GM19043 (cell line): ENCODE measurements at regions not wholly inside any gene's neighbourhood (a gene's known extent, or its start where the extent isn't known, plus 50 kb on each side); places are given as distances from the start of the nearest gene placed in this dataset.

Experiments
- ATAC-seq: cut with Tn5 transposase; IDR thresholded peaks from one replicate; pipeline ENCODE4 v1.9.1; 2021; ENCODE audit warnings: low read depth; ENCODE audit not compliant: unreplicated experiment

DNA sequence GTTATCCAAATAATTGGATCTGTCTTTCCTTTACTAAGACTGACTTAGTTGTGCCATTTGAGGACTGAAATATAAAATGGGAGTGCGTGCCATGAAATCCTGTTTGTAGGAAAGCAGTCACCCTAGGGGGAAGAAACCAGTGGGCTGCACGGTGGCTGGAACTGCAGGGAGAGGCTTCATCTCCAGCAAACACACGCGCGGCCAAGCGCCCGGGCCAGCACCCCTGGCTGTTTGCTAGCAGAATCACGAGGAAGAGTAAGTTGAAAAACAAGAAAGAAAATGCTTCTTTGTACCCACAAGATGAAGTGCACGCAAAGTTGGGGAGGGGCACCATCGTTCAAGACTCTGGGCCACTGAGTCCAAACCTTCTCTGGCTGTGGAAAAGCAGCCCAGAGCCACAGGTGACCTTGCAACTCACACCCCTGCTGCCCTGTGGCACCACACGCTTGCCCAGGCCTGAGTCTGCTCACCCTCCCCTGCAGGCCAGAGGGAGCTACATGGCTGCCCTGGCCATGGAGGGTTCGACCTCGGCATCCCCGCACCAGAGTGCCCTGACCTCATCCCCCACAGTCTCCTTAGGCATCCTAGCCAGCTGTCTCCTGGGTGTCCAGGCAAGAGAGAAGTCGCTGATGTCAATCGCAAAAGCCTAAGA is 55.2 kb downstream of the IRX2 start:
- ATAC-seq: no peak

GRCh38 chr5:2695200-2695891 is 56.1 kb downstream of the IRX2 start:
- ATAC-seq: no peak

DNA sequence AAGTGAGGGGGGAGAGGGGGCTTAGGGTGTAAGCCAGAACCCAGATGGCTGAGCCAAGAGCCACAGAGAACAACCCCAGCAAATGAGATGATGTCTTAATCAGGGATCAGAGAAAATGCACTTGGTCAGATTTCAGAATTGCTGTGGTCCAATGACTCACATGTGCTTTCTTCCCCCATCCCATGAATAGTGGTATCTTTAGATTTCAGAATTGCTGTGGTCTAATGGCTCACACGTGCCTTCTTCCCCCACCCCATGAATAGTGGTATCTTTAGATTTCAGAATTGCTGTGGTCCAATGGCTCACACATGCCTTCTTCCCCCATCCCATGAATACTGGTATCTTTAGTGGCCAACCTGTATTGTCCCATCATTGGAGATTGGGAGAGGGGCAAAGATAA is 59.9 kb downstream of the IRX2 start:
- no peak for ATAC-seq

- no peak for ATAC-seq
Measured at GRCh38 chr5:2690293-2690692, 61.2 kb downstream of the IRX2 start.

GRCh38 chr5:2688586-2688985 is 62.9 kb downstream of the IRX2 start:
- ATAC-seq: no peak

GRCh38 chr5:2687746-2688145 is 63.7 kb downstream of the IRX2 start:
- ATAC-seq: no peak

- no peak for ATAC-seq
Measured at GRCh38 chr5:2686321-2687124, 65.0 kb downstream of the IRX2 start.

- ATAC-seq: no peak
Measured at GRCh38 chr5:2685651-2686272, 65.7 kb downstream of the IRX2 start.

DNA sequence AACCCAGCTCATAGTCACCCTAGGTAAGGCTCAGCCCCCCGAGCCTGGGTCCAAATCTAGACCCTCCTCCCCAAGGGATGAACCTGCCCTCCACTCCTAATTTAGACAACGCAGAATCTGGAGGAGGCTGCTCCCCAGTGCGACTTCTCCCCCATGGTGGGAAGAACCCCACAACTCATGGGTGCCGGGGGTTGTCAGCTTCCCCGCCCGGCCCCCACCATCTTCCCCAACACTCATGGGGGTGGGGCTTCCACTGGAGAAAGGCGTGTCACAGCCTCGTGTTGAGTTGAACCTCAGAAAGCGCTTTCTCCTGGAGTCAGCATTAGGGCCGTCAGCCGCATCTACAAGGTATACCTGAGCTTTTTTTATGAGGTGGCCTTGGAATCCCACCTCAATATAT is 66.9 kb downstream of the IRX2 start:
- ATAC-seq: no peak

- ATAC-seq: no peak
Measured at GRCh38 chr5:2683720-2684119, 67.8 kb downstream of the IRX2 start.

DNA sequence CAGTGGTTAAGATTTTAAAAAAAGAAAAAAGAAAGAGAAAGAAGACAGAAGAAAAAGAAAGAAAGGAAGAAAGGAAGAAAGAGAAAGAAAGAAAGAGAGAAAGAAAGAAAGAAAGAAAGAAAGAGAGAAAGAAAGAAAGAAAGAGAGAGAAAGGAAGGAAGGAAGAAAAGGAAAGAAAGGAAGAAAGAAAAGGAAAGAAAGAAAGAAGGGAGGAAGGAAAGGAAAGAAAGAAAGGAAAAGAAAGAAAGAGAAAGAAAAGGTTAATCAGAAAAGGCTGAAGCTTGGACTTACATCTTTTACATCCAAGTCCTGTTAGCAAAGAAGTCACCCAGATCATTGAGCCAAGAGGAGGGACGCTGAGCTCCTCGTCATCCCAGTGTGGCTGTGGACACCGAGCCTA is 70.0 kb downstream of the IRX2 start:
- ATAC-seq: no peak

GRCh38 chr5:2680979-2681378 is 70.5 kb downstream of the IRX2 start:
- no peak for ATAC-seq

DNA sequence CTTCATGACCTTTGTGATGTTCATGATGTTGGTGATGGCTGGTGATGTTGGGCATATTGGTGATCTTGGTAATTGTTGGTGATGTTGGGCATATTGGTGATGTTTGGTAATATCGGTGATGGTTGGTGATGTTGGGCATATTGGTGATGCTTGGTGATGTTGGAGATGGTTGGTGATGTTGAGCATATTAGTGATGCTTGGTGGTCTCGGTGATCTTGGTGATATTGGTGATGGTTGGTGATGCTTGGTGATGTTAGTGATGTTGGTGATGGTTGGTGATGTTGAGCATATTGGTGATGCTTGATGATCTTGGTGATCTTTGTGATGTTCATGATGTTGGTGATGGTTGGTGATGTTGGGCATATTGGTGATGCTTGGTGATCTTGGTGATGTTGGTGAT is 73.8 kb downstream of the IRX2 start:
- ATAC-seq: no peak

DNA sequence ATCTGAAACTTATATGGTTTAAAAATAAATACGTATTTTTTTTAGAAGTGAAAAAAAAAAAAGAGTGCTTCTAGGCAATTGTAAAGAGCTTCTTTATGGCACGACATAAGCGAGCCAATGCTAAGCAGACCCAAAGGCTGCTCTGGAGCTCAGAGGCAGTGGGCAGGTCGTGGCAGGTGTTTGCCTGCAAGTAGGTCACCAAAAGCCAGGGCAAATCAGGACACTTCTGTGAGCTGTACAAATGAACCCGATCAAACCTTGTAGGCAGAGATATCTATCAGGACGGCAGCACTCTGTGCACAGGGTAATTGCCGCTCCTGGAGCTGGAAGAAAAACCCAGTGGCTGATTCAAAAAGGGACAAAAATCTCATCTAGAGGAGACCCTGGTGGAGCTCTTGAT is 75.9 kb downstream of the IRX2 start:
- no peak for ATAC-seq

DNA sequence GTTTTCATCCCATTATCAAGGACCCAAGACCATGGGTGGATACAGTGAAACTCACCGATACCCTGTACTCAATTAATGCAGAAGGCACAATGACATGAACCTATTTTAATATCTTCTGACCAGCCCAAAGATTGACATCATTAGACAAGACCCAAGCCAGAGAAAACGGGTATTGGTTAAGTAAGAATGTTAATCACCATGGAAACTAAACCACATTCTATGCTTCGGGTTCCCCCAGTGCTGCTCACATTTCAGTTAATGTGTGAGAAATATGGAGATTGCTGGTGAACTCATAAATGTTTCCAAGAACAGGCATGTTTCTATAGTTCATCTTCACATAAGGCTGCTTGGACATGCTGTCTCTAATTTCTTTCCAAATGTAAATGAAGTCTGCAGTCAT is 77.0 kb downstream of the IRX2 start:
- no peak for ATAC-seq

GRCh38 chr5:2670940-2671339 is 80.5 kb downstream of the IRX2 start:
- ATAC-seq: no peak

GRCh38 chr5:2669913-2670312 is 81.6 kb downstream of the IRX2 start:
- ATAC-seq: no peak

DNA sequence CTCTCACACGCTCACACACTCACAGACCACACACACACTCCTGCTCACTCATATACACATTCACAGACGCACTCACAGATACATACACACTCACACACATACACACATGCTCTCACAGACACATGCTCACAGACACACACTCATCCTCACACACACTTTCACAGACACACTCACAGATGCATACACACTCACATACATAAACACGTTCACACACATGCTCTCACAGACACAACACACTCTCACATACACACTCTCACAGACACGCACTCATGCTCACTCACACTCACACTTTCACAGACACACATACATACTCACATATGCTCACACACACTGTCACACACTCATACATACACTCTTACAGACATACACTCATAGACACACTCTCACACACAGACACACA is 82.2 kb downstream of the IRX2 start:
- ATAC-seq: no peak

GRCh38 chr5:2666081-2666480 is 85.4 kb downstream of the IRX2 start:
- ATAC-seq: no peak

- no peak for ATAC-seq
Measured at GRCh38 chr5:2663489-2663888, 88.0 kb downstream of the IRX2 start.

- ATAC-seq: no peak
Measured at GRCh38 chr5:2660315-2660714, 91.2 kb downstream of the IRX2 start.
